ENCODE measurements at regions not wholly inside any gene's neighbourhood (a gene's known extent, or its start where the extent isn't known, plus 50 kb on each side); places are given as distances from the start of the nearest gene placed in this dataset.

- DNase-seq (ENCODE audit: extremely low read depth in 1 of 11, low read depth in 9 of 11, low spot score in 4 of 11): no peak
Measured at GRCh38 chr3:34929036-34929435, 710.3 kb upstream of the ARPP21 start.

DNA sequence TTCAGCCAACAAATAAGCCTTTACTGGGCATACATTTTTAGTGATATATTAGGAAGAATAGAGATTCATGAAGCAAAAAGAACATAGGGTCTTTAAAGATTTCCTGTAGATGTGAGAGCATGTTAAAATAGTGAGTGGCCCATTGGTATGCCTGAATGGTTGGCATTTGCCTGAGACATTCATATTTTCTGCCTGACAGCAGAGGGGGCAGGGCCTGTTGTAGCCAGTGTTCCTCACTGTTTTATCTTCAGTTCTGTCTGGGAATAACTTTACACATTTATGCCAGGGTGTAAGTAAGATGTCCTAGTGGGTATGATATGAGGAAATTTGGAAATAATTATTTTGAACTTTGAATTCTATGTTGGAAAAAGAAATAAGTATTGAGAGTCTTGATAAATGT, 704.7 kb upstream of the ARPP21 start:
- DNase-seq (ENCODE audit: extremely low read depth in 1 of 11, low read depth in 9 of 11, low spot score in 4 of 11): no peak

DNA sequence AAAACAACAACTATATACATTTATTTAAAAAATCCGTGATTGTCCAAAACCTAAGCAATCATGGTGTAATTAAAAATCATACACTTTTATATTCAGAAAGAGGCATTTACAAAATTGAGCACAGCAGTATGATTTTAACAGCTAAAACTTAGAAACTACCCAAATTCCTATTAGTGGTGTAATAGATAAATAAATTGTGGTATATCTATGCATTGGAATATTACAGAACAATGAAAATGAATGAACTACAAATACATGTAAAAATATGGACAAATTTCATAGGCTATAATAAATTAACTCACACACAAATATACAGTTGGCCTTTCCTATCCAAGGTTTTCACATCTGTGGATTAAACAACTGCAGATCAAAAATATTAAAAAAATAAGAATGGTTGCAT, 700.5 kb upstream of the ARPP21 start:
- no peak for DNase-seq (ENCODE audit: extremely low read depth in 1 of 11, low read depth in 9 of 11, low spot score in 4 of 11)

DNA sequence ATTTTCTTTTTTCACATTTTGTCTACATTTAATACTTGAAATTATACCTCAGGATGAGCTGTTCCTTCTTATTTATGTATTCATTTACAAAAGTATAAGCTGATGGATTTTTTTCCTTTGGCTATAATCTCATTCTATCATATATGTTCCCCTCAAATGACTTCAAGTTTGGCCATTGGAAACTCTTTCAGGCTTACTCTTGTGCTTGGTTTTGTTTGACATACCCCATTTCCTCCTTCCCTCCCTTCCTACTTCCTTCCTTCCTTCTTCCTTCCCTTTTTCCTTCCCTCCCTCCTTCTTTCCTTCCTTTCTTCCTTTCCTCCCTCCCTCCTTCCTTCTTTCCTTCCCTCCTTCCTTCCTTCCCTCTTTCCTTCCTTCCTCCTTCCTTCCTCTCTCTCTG, 697.1 kb upstream of the ARPP21 start:
- DNase-seq (ENCODE audit: extremely low read depth in 1 of 11, low read depth in 9 of 11, low spot score in 4 of 11): no peak

DNA sequence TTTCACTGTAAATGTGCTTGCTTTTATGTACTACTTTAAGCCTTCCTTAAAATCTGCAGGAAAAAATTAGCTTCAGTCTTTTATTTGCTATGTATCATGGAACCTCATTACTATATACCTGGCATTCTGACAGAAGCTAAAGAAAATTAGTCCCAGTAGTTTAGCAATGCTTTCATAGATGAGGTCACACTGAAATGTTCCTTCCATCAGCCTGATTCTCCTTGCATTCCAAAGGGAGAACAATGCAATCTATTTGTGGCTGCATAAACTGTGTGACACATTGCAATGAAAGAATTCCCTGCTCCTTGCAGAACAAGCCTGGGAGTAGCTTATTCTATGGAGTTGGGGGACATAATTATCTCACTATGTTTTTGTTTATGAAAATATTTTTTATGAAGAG, 691.5 kb upstream of the ARPP21 start:
- DNase-seq (ENCODE audit: extremely low read depth in 1 of 11, low read depth in 9 of 11, low spot score in 4 of 11): peak in 1 of 11 donors; percentile 0

- no peak for DNase-seq (ENCODE audit: extremely low read depth in 1 of 11, low read depth in 9 of 11, low spot score in 4 of 11)
Measured at GRCh38 chr3:34948517-34948916, 690.8 kb upstream of the ARPP21 start.

DNA sequence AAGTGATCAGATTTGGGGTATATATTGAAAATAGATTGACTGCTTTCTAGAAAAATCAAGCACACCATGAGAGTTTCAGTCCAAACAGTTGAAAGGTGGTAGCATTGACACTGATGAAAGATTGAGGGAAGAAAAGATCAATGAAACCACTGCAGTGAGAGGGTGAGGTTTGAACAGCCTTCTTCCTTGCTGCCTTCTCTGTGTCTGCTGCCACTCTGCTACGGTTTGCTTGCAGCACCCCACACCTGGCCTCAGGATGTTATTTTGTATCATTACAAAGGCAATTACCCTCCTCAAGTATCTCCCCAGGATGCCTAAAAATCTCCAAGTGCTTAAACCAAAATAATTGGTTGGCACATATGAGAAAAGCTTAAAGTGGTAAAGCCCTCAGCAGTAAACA, 683.6 kb upstream of the ARPP21 start:
- no peak for DNase-seq (ENCODE audit: extremely low read depth in 1 of 11, low read depth in 9 of 11, low spot score in 4 of 11)

DNA sequence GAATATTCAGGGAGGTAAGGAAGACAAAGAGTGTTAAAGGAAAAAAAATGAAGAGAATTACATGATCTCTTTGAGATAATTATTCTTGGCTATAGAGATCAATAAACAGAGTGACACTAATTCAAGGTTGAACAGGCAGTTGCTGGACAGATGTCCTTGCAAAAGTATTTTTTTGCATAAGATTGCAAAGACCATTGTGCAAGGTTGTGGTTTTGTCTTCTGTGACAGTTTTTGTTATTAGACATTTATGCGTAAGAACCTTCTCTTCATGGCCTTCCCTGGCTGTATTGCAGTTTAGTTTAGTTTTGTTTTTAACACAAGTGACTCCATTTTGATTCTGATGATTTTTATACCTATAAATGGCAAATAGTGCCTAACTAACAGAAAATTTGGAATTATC, 682.8 kb upstream of the ARPP21 start:
- DNase-seq (ENCODE audit: extremely low read depth in 1 of 11, low read depth in 9 of 11, low spot score in 4 of 11): no peak

GRCh38 chr3:34957677-34958076, 681.6 kb upstream of the ARPP21 start:
- DNase-seq (ENCODE audit: extremely low read depth in 1 of 11, low read depth in 9 of 11, low spot score in 4 of 11): no peak

DNA sequence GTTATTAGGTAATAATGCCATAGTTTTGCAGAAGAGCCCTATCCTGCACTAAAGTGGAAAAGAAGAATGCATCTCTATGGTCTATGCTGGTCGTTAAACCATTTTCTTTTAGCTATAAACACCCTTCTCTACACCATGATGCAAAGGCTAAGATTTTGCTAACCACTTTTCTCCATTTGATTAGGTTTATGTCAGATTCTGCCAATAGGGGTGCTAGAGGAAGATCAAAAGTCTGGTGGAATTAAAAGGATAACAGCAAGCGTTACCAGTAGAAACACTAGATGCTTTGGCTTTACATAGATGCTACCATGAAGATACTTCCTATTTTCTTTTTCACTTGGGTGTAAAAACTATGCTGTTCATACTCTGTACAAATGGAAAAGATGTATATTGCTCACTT, 669.8 kb upstream of the ARPP21 start:
- no peak for DNase-seq (ENCODE audit: extremely low read depth in 1 of 11, low read depth in 9 of 11, low spot score in 4 of 11)

GRCh38 chr3:34972481-34972880, 666.8 kb upstream of the ARPP21 start:
- DNase-seq (ENCODE audit: extremely low read depth in 1 of 11, low read depth in 9 of 11, low spot score in 4 of 11): no peak

DNA sequence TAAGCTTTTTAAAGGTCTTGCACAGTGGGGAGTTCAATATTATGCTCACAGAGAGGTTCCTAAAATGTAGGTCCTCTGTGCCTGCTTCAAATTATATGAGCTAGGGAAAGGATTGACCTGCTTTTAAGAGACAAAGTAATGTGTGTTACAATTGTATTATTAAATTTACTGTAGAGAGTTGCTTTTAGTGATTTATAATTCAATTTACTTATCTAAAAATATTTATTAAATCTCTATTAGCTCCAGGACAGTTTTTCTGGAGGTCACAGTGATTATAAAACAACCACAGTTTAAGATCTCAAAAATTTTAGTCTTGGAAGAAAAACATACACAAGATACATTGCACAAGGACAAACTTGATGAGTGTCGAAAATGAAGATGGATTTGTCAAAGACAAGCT, 665.7 kb upstream of the ARPP21 start:
- DNase-seq (ENCODE audit: extremely low read depth in 1 of 11, low read depth in 9 of 11, low spot score in 4 of 11): no peak

GRCh38 chr3:34983631-34984030, 655.7 kb upstream of the ARPP21 start:
- DNase-seq (ENCODE audit: extremely low read depth in 1 of 11, low read depth in 9 of 11, low spot score in 4 of 11): no peak

- no peak for DNase-seq (ENCODE audit: extremely low read depth in 1 of 11, low read depth in 9 of 11, low spot score in 4 of 11)
Measured at GRCh38 chr3:34988296-34988695, 651.0 kb upstream of the ARPP21 start.

GRCh38 chr3:34995796-34996430, 643.4 kb upstream of the ARPP21 start:
- DNase-seq (ENCODE audit: extremely low read depth in 1 of 11, low read depth in 9 of 11, low spot score in 4 of 11): no peak

GRCh38 chr3:34998902-34999301, 640.4 kb upstream of the ARPP21 start:
- DNase-seq (ENCODE audit: extremely low read depth in 1 of 11, low read depth in 9 of 11, low spot score in 4 of 11): no peak

- DNase-seq (ENCODE audit: extremely low read depth in 1 of 11, low read depth in 9 of 11, low spot score in 4 of 11): no peak
Measured at GRCh38 chr3:35012214-35012613, 627.1 kb upstream of the ARPP21 start.

GRCh38 chr3:35028157-35028556, 611.2 kb upstream of the ARPP21 start:
- DNase-seq (ENCODE audit: extremely low read depth in 1 of 11, low read depth in 9 of 11, low spot score in 4 of 11): no peak

DNA sequence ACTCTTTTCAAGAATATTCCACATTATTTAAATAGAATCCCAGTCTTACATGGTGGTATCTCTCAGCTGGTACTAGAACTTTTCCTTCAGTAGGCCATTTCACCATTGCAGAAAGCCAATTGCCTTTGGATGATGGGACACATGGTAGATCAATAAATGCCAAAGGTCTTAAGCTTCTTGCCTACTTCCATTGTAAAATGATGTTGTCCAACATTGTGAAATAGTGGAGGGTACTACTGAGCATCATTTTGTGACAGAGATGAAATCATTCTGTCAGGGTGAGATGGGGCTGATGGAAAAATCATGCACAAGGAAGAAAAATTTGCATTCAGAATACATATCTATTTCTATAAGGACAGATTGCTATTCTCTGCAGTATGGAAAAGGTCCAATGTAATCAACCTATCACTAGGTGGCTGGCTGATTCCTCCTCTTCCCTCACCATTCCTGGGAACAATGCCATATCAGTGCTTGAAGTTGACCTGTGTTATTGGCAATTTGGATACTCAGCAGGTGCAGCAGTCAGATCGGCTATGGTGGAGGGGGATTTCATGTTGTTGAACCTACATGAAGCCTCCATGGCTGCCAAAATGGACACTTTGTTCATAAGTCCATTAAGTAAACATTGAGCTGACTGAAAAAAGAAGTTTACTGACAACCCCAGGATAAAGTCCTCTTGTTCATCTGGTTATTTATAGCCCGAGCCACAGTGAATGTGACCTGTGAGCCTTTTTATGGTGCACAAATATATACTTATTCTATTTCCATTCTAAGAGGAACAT, 596.9 kb upstream of the ARPP21 start:
- DNase-seq (ENCODE audit: extremely low read depth in 1 of 11, low read depth in 9 of 11, low spot score in 4 of 11): no peak

- DNase-seq (ENCODE audit: extremely low read depth in 1 of 11, low read depth in 9 of 11, low spot score in 4 of 11): no peak
Measured at GRCh38 chr3:35043040-35043439, 596.3 kb upstream of the ARPP21 start.

- DNase-seq (ENCODE audit: extremely low read depth in 1 of 11, low read depth in 9 of 11, low spot score in 4 of 11): no peak
Measured at GRCh38 chr3:35044190-35044589, 595.1 kb upstream of the ARPP21 start.

Measured in renal cortex interstitium (tissue), 11 donors.